GM20000 (cell line): ENCODE measurements at regions not wholly inside any gene's neighbourhood (a gene's known extent, or its start where the extent isn't known, plus 50 kb on each side); places are given as distances from the start of the nearest gene placed in this dataset.

ENCODE experiments used
- DNase-seq: peaks from one replicate; pipeline ENCODE4 v3.0.0; 2012; ENCODE audit warnings: low spot score
- TF ChIP-seq, protein P1 (sequence below): IDR thresholded peaks from 2 replicates; pipeline ENCODE4 v1.5.1; 2012; ENCODE audit warnings: mild to moderate bottlenecking, control low read depth; ENCODE audit errors: extremely low read depth, missing control alignments

DNA sequence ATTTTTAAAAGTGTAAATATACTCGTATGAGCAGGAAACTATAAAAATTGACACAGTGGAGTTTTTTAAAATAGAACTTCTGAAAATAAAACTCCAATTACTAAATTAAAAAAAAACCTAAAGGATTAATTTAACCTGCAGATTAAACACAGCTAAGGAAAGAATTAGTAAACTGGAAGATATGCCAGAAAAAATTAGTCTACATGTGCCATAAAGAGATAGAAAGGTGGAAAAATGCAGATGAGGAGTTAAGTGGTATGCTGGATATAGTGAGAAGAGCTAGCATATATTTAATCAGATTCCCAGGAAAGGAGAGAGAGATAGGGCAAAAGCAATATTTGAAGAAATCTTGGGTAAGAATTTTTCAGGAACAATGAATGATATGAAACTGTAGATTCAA is 315.8 kb upstream of the CADM1 start:
- DNase-seq, result no peak
- TF ChIP-seq, protein P1, sequence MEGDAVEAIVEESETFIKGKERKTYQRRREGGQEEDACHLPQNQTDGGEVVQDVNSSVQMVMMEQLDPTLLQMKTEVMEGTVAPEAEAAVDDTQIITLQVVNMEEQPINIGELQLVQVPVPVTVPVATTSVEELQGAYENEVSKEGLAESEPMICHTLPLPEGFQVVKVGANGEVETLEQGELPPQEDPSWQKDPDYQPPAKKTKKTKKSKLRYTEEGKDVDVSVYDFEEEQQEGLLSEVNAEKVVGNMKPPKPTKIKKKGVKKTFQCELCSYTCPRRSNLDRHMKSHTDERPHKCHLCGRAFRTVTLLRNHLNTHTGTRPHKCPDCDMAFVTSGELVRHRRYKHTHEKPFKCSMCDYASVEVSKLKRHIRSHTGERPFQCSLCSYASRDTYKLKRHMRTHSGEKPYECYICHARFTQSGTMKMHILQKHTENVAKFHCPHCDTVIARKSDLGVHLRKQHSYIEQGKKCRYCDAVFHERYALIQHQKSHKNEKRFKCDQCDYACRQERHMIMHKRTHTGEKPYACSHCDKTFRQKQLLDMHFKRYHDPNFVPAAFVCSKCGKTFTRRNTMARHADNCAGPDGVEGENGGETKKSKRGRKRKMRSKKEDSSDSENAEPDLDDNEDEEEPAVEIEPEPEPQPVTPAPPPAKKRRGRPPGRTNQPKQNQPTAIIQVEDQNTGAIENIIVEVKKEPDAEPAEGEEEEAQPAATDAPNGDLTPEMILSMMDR, result no peak

DNA sequence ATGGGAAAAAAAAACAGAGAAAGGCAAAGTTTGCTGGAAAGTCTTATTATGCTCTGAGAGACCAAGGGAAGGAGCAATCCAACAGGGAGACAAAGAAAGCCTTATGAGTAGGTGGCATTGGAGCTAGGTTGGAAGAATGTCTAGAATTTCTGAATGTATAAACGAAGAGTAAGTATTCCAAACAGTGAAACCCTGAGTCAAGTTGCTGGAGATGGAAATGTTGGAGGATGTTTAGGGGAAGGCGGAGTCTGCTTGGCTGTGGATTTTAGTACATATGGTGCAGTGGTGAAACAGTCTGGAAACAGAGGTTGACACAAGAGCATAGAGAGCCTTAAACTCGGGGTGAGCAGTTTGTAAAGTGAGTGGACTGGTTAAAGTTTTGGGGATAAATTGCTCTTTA is 314.8 kb upstream of the CADM1 start:
- DNase-seq, result no peak
- TF ChIP-seq, protein P1, result no peak

DNA sequence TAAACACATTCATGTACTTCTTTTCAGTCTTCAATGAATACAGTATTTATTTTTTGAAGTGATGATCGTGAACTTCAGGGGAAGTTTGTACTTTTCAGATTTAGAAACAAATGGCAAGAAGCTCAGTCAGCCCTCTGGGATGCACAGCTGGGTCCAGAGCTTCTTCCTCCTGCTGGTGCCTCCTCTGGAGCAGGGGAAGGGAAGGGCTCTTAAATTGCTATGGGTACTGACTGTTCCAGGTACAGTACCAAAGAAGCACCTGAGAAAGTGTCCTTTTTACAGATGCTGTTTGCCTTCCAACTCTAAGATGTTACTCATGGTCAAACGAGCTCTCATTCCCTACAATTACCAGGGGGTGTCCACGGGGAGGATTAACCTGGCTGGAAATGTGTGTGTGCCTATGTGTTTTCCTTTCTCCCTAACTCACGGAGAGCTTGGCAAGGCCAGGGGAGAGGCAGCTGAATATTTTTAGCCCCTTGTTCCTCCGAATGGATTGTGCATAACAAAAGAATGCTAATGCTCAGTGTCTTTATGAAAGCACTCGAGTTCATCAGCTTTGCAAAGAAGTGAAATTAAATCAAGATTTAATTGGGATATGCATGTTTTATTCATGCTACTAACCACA is 313.7 kb upstream of the CADM1 start:
- TF ChIP-seq, protein P1, result no peak
- DNase-seq, result no peak

DNA sequence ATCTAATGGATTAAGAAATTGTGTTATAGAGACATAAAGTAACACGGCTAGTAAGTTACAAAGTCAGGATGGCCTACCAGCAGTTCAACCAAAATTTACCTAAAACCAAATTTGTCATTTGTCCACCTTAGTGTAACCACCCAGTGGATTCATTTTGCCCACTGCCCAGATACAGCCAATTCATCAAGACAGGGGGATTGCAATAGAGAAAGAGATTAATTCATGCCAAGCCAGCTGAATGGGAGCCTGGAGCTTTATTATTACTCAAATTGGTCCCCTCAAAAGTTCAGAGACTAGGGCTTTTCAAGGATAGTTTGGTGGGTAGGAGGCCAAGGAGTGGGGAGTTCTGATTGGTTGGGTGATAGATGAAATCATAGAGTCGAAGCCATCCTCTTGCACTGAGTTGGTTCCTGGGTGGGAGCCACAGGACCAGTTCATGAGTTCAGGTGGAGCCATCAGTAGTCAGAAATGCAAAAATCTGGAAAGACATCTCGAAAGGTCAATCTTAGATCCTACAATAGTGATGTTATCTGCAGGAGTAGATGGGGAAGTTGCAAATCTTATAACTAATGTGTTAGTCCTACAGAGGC is 304.2 kb upstream of the CADM1 start:
- no peak for DNase-seq
- TF ChIP-seq, protein P1, result no peak

DNA sequence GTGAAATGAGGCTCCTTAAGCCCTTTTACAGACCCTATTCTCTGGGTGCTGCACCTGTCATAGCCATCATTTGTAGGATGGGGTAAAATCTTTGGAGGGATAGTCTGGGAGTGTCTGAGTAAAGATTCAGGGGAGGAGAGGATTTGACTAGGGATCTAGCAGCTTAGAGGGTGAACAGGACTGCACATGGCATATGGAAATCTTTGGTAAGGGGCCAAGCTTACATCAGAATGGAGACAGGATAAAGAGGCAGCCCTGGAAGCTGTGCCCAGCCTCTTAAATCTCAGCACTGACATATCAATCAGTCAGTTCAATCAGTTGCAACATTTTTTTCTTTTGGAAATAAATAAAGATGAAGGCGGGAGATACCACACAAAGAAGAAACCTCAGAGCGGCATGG is 301.8 kb upstream of the CADM1 start:
- DNase-seq, result no peak
- TF ChIP-seq, protein P1, result no peak

DNA sequence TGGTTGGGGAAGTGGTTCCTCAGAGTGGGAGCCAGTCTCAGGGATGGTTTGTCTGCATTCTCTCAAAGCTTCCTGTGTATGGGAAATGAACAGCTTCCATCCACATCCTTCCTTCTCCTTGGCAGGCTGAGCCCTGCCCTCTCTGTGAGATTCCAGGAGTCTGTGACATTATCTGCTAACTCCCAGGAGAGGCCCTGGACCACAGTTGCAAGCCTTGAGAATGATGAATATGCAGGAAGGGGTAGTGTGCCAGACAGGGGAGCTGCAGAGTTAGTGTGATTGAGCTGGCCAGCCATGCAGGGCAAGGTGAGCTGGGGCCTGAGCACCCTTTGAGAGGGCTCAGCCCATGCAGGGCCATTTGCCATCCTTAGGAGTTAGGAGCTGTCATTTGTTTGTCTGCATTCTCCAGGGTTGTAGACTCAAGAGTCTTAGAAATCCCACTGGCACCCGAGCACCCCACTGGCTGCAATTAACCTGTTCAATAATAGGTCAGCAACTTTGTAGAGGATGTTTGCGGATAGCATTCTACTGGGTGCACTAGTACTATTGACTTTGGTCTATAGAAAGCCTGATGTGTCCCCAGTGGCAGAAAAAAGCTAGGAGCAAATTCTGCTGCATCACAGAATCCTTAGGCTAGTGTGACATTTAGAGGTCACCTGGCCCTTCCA is 299.0 kb upstream of the CADM1 start:
- no peak for DNase-seq
- TF ChIP-seq, protein P1, result no peak

DNA sequence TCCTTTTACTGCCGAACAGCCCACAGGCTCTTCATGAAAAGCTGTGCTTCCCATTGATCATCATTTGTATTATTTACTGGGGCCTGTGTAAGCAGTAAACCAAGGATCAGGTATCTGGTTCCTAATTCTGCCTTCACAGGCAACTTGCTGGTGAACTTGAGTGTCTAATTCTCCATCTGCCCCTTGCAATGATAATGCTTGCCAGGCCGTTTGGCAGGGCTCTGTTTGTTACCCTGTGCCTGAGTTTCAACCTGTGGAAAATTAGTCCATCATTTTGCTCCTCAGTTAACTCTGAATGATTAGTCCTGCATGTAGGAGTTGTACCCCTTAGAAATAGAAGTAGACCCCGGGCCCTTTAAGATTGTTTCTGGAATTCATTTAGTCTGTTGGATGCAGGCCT is 298.4 kb upstream of the CADM1 start:
- DNase-seq, result no peak
- TF ChIP-seq, protein P1, result no peak
